Activated naive CD8-positive, alpha-beta T cell treated with anti-CD3 and anti-CD28 coated beads, Interleukin-2, amount 50 U/mL, for 24 hours (primary cell): ENCODE measurements at regions not wholly inside any gene's neighbourhood (a gene's known extent, or its start where the extent isn't known, plus 50 kb on each side); places are given as distances from the start of the nearest gene placed in this dataset.
A peak's percentile ranks its signal among the peaks of the same experiment; 100 is the strongest.

Source experiments
- ATAC-seq: fragments of 150-1000 bp; cut with Tn5 transposase; one replicate; pipeline ENCODE4 v1.10.0; 2021
- DNase-seq: peaks from one replicate; pipeline ENCODE4 v3.0.0; 2021
- H3K27ac Mint-ChIP-seq: one replicate; pipeline ENCODE4 v1.8.0; 2021; ENCODE audit warnings: mild to moderate bottlenecking, mixed read lengths
- H3K27me3 Mint-ChIP-seq: one replicate; pipeline ENCODE4 v1.8.0; 2021; ENCODE audit warnings: mixed read lengths
- H3K36me3 Mint-ChIP-seq: one replicate; pipeline ENCODE4 v1.8.0; 2021; ENCODE audit warnings: low read depth, mixed read lengths
- H3K4me1 Mint-ChIP-seq: one replicate; pipeline ENCODE4 v1.8.0; 2021; ENCODE audit warnings: mixed read lengths
- H3K4me3 Mint-ChIP-seq: one replicate; pipeline ENCODE4 v1.8.0; 2021; ENCODE audit warnings: mild to moderate bottlenecking, moderate library complexity, mixed read lengths
- H3K9me3 Mint-ChIP-seq: one replicate; pipeline ENCODE4 v1.8.0; 2021; ENCODE audit warnings: mixed read lengths

DNA sequence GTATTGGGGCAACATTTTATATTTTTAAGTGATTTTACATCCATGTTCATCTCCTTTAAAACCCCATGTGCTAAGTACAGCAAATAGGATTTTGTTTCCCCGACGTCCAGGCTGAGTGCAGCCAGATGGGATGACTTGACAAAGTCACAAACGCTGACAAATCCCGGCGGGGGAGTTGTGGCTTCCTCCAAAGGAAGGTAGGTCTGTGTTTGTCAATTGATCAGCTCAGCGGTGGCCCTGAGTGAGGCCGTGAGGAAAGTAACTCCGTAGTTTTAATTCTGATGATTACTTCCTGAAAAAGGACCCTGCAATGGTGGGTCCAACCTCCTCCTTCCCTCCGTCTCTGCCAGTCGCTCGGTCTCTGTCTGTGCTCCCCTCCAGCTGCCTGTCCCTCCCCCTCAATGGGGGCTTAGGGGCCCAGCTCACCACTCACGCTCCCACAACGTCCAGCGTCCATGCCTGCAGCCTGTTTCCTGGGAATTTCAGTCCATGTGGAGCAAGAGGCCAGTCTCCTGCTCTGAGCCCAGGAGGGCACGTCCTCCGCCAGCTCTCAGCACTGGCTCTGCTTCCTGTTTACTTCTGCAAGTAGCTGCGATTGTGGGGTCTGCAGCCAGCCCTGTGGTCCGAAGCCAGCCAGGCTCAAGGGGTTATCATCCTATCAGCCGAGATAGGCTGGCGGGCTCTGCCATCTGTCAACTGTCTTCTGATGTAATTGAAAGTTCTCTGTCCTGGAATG lies 209.4 kb upstream of the FOXF1 start:
- ATAC-seq (no peak), DNase-seq (no peak)
- H3K36me3 Mint-ChIP-seq, result no peaks in the 10 kb centered on the region
- H3K27me3 Mint-ChIP-seq, result peaks cover 67% of the 10 kb centered on the region
- H3K4me1 Mint-ChIP-seq, result peaks cover 2% of the 10 kb centered on the region
- no peaks in the 10 kb centered on the region for H3K9me3 Mint-ChIP-seq
- H3K4me3 Mint-ChIP-seq, result no peak overlapping the region
- no peak overlapping the region for H3K27ac Mint-ChIP-seq

DNA sequence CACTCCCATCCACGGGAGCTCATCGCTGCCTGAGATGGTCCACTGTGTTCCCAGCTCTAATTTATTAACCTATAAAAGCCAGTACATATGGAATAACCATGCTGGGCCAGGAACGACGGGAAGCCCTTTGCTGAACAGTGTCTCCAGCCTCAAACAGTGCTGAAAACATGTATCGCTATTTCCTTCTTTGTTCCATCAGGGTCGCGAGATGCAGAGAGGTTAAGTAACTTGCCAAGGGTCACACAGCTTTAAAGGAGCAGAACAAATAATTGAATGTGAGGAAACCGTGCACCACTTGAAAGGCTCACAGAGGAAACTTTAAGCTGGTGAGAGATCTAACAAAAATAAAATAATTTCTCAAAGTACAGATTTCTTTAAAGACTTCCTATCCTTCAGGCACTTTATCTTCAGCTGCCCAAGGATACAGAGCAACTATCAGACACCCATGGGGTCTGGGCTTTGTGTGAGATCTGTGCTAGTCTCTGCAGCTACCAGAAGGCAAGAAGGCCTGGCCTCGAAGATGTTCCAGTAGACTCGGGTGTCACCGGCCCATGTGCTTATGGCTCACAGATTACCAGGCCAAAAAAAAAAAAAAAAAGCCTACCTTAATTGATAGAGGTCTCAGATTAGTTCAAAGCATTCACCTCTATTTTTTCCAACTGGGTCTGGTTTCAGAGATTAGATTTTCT lies 207.8 kb upstream of the FOXF1 start:
- Mint-ChIP-seq H3K4me3 (no peak overlapping the region), H3K9me3 (no peaks in the 10 kb centered on the region), H3K27me3 (peaks cover 58% of the 10 kb centered on the region), H3K27ac (no peak overlapping the region), H3K4me1 (peaks cover 2% of the 10 kb centered on the region), H3K36me3 (no peaks in the 10 kb centered on the region)
- ATAC-seq (no peak), DNase-seq (no peak)

DNA sequence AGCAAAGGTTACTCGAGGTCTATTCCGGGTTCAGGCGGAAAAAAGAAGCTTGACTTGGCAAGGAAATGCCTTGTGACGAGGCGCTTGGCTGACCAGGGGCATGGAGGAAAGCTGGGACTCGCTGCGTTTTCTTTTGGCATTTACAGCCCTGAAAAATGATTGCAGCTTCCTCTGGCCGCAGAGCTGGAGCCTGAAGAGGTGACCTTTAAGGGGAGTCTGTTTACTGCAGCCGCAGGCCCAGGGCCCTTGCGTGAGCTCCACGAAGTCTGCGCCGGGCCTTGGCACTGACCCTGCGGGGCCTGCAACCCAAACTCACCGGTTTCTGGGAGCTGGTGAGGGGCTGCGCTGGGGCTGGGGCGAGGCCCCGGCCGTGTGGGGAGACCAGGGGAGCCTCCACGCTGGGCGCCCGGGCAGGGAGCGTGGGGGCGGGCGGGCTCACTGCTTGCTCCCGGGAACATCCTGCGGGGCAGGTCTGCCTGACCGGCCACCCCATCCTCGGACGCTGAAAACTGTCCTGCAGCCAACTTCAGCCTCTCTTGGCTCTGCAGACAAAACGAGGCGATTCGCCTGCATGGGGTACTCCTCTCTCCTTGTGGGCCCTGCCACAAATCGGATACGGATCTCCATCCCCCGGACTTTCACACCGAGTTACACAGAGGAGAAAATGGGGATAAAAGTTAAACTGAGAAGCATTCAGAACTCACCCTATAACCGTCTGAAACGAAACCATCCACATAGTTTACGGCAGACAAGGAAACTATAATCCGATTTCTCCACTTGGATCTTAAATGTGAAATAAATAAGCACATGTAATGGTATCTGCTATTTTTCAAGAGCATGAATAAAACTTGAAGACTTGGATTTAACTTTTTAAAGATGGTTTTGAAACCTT lies 206.3 kb upstream of the FOXF1 start:
- H3K9me3 Mint-ChIP-seq, result no peaks in the 10 kb centered on the region
- ATAC-seq (no peak), DNase-seq (no peak)
- H3K4me3 Mint-ChIP-seq, result no peak overlapping the region
- no peak overlapping the region for H3K27ac Mint-ChIP-seq
- H3K36me3 Mint-ChIP-seq, result no peaks in the 10 kb centered on the region
- H3K27me3 Mint-ChIP-seq, result peaks cover 44% of the 10 kb centered on the region
- peaks cover 2% of the 10 kb centered on the region for H3K4me1 Mint-ChIP-seq

DNA sequence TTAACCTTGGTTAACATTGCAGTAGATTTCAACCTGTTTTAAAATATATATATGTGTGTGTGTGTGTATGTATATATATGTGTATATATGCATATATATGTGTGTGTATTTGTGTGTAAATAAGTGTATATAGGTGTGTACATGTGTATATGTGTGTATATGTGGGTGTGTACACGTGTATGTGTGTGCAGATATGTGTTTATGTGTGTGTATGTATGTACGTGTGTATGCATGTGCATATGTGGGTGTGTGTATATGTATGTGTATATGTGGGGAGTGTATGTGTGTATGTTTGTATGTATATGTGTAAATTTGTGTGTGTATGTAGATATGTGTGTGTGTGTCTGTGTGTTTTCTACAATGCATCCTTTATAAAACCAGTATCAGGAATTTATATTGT lies 205.5 kb upstream of the FOXF1 start:
- Mint-ChIP-seq H3K36me3 (no peaks in the 10 kb centered on the region), H3K4me1 (peaks cover 2% of the 10 kb centered on the region), H3K9me3 (no peaks in the 10 kb centered on the region), H3K27me3 (peaks cover 38% of the 10 kb centered on the region), H3K27ac (no peak overlapping the region), H3K4me3 (no peak overlapping the region)
- ATAC-seq (no peak), DNase-seq (no peak)

GRCh38 chr16:86305440-86305839 lies 204.9 kb upstream of the FOXF1 start:
- DNase-seq, result no peak
- no peaks in the 10 kb centered on the region for H3K36me3 Mint-ChIP-seq
- H3K9me3 Mint-ChIP-seq, result no peaks in the 10 kb centered on the region
- no peak overlapping the region for H3K4me3 Mint-ChIP-seq
- no peak overlapping the region for H3K27ac Mint-ChIP-seq
- peaks cover 33% of the 10 kb centered on the region for H3K27me3 Mint-ChIP-seq
- peaks cover 2% of the 10 kb centered on the region for H3K4me1 Mint-ChIP-seq
- no peak for ATAC-seq

DNA sequence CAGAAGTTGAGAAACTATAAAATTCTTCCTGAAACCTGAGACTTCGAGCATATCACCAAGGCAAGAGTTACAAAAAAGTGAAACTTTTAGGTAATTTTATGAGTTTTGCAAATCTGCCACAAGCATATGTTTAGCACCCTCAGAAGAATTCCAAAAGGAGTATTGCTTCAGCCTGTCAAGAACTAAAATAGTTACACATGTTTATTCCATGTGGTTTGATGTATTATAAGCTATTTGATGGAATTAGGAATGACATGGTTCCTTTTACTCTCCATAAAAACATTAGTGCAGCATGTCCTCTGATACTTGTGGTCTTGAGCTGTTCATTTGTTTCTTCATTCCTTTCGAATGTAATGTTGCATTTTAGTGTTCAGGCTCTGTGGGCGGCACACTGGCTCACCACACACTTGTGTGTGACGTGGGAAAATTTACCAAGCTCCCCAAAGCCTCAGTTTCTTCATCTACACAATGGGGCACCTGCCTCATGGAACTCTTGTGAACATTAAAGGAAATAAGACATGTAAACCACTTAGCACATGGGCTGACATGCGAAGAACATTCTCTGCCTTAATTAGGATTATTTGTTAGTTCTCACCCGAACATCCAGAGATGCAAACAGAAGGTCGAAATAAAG lies 204.2 kb upstream of the FOXF1 start:
- no peak for ATAC-seq
- no peak for DNase-seq
- Mint-ChIP-seq H3K9me3 (no peaks in the 10 kb centered on the region), H3K4me3 (no peak overlapping the region), H3K27ac (no peak overlapping the region), H3K4me1 (no peaks in the 10 kb centered on the region), H3K36me3 (no peaks in the 10 kb centered on the region), H3K27me3 (peaks cover 31% of the 10 kb centered on the region)

DNA sequence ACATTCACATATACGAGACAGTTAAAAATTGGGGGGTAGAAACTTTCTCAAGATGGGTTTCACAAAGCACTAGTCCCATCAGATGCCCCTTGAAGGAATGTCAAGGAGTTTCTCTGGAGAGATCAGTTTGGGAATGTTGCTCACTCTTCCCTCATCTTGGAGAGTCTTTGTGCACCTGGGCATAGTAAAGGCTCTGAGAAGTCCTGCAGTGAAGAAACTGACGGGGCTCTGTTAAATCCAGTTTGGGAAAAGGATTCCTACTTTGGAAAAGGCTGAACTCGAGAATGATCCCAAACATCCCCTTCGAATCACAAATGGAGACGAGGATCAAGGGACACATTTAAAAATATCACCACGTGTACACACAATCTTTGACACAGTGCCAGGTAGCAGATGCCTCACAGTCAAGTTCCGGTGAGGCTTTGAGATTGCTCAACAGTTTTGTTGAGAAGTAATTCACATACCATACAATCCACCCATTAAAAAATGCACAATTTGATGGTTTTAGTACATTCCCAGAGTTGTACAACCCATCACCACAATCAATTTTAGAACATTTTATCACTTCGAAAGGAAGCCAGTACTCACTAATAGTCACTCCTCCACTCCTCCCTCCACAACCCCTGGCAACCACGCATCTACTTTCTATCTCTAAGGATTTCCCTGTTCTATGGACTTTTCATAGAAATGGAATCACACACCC lies 203.4 kb upstream of the FOXF1 start:
- H3K27me3 Mint-ChIP-seq, result peaks cover 24% of the 10 kb centered on the region
- H3K36me3 Mint-ChIP-seq, result no peaks in the 10 kb centered on the region
- DNase-seq (no peak), ATAC-seq (no peak)
- no peaks in the 10 kb centered on the region for H3K4me1 Mint-ChIP-seq
- H3K27ac Mint-ChIP-seq, result no peak overlapping the region
- no peak overlapping the region for H3K4me3 Mint-ChIP-seq
- H3K9me3 Mint-ChIP-seq, result no peaks in the 10 kb centered on the region

GRCh38 chr16:86307514-86307903 lies 202.8 kb upstream of the FOXF1 start:
- Mint-ChIP-seq H3K4me1 (no peaks in the 10 kb centered on the region), H3K27me3 (peaks cover 19% of the 10 kb centered on the region), H3K9me3 (no peaks in the 10 kb centered on the region), H3K27ac (no peak overlapping the region), H3K36me3 (no peaks in the 10 kb centered on the region), H3K4me3 (no peak overlapping the region)
- DNase-seq, result no peak
- ATAC-seq, result no peak

DNA sequence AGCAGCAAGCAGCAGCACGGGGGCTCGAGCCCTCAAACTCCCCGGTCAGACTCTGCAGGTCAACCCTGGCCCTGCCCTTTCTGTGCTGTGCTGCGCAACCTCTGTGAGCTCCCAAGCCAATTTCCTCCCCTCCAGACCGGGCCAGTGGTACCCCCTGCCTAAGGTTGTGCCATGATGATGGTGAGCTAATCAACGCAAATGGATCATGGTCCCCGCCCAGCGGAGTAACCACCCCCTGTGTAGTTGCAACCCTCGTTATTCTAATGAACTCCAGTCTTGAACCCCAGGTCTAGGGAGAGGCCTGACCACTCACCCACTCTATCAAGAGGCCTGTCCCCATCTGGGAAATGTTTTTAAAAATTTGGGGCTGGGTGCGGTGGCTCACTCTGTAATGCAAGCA lies 201.8 kb upstream of the FOXF1 start:
- Mint-ChIP-seq H3K4me3 (no peak overlapping the region), H3K4me1 (no peaks in the 10 kb centered on the region), H3K9me3 (no peaks in the 10 kb centered on the region), H3K36me3 (no peaks in the 10 kb centered on the region), H3K27ac (no peak overlapping the region), H3K27me3 (peaks cover 19% of the 10 kb centered on the region)
- no peak for DNase-seq
- ATAC-seq, result no peak

- no peak for DNase-seq
- Mint-ChIP-seq H3K27me3 (peaks cover 4% of the 10 kb centered on the region), H3K9me3 (no peaks in the 10 kb centered on the region), H3K4me1 (no peaks in the 10 kb centered on the region), H3K27ac (no peak overlapping the region), H3K36me3 (no peaks in the 10 kb centered on the region), H3K4me3 (no peak overlapping the region)
- ATAC-seq, result no peak
Observed at GRCh38 chr16:86313631-86314030, 196.7 kb upstream of the FOXF1 start.

- H3K27ac Mint-ChIP-seq, result no peak overlapping the region
- H3K27me3 Mint-ChIP-seq, result peaks cover 4% of the 10 kb centered on the region
- H3K4me1 Mint-ChIP-seq, result no peaks in the 10 kb centered on the region
- DNase-seq (no peak), ATAC-seq (no peak)
- H3K4me3 Mint-ChIP-seq, result no peak overlapping the region
- no peaks in the 10 kb centered on the region for H3K36me3 Mint-ChIP-seq
- no peaks in the 10 kb centered on the region for H3K9me3 Mint-ChIP-seq
Observed at GRCh38 chr16:86314402-86315025, 195.8 kb upstream of the FOXF1 start.

DNA sequence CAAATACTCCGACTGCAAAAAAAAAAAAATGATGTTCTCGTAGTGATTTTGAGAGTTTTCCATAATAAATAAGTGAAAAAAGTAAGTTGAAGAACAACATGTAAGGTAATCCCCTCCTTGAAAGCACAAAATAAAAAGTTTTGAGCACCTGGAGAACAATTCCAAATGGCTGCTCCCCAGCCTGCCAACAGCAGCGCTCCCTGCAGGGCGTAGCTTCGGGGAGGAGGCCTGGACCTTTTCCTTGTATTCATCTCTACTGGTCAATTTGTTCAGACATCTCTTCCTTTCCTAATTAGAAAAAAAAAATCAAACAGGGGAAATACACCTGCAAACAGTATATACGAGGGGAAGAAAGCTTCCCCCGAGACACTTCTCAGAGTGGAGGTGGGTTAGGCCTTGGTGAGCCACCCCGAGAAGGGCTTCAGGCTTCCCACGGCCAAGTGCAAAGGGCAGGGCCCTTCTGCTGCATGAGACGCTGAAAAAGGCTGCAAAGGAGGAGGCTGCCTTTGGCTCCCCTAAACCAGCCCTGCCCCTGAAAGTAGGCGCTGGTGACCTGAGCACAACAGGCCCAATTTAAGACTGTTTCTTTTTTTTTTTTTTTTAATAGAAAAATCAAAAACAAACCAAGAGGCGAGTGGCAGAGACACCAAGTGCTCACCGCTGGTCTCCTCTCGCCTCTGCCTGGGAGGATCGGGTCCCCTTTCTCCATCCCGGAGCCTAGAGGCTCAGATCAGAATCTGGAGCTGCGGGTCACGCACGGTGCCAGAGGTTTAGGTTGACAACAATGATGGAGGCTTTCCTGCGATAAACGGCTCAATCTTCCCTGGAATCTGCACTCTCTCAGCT lies 193.1 kb upstream of the FOXF1 start:
- no peaks in the 10 kb centered on the region for H3K36me3 Mint-ChIP-seq
- H3K27ac Mint-ChIP-seq, result no peak overlapping the region
- no peaks in the 10 kb centered on the region for H3K4me1 Mint-ChIP-seq
- H3K27me3 Mint-ChIP-seq, result peaks cover 6% of the 10 kb centered on the region
- no peak overlapping the region for H3K4me3 Mint-ChIP-seq
- peak; percentile 27 for ATAC-seq
- H3K9me3 Mint-ChIP-seq, result no peaks in the 10 kb centered on the region
- no peak for DNase-seq
